Osteoblast (primary cell): ENCODE measurements at regions not wholly inside any gene's neighbourhood (a gene's known extent, or its start where the extent isn't known, plus 50 kb on each side); places are given as distances from the start of the nearest gene placed in this dataset.
"Not testable (repeated sequence)": the region's sequence is repeated elsewhere in the genome, so short reads cannot be mapped to it uniquely, and the experiment has no call there.

Source experiments
- DNase-seq: peaks from one replicate; pipeline ENCODE4 v3.0.0; 2011; ENCODE audit warnings: low spot score, mixed read lengths; ENCODE audit not compliant: insufficient read length; ENCODE audit errors: missing footprints
- H2AFZ ChIP-seq: 2 replicates; pipeline ENCODE4 v1.6.0; 2011; ENCODE audit warnings: mild to moderate bottlenecking, low read length
- H3K27ac ChIP-seq: 2 replicates; pipeline ENCODE4 v1.5.1; 2011; ENCODE audit warnings: mild to moderate bottlenecking, low read depth, low read length, moderate library complexity
- H3K27me3 ChIP-seq: 2 replicates; pipeline ENCODE4 v1.6.0; 2012; ENCODE audit warnings: mild to moderate bottlenecking, control low read depth, inconsistent platforms, low read length, moderate library complexity; ENCODE audit not compliant: insufficient read depth
- H3K36me3 ChIP-seq: 2 replicates; pipeline ENCODE4 v1.5.1; 2011; ENCODE audit warnings: mild to moderate bottlenecking, low read length, control low read depth, moderate library complexity; ENCODE audit not compliant: insufficient read depth
- H3K4me1 ChIP-seq: 2 replicates; pipeline ENCODE4 v1.5.1; 2011; ENCODE audit warnings: mild to moderate bottlenecking, low read length, control low read depth, moderate library complexity; ENCODE audit not compliant: insufficient read depth
- H3K4me2 ChIP-seq: 2 replicates; pipeline ENCODE4 v1.6.0; 2011; ENCODE audit warnings: mild to moderate bottlenecking, low read length; ENCODE audit not compliant: insufficient read depth
- H3K4me3 ChIP-seq: fragments of 200-600 bp; sonication (generic); 3 replicates; pipeline ENCODE4 v1.5.1; 2012; ENCODE audit warnings: mild to moderate bottlenecking, low read length, inconsistent platforms; ENCODE audit not compliant: insufficient read depth
- H3K79me2 ChIP-seq: 2 replicates; pipeline ENCODE4 v1.6.0; 2012; ENCODE audit warnings: mild to moderate bottlenecking, low read length, control low read depth, inconsistent platforms; ENCODE audit not compliant: insufficient read depth
- H3K9me3 ChIP-seq: 2 replicates; pipeline ENCODE4 v1.5.1; 2011; ENCODE audit warnings: low read depth, low read length, control low read depth
- H4K20me1 ChIP-seq: 2 replicates; pipeline ENCODE4 v1.6.0; 2012; ENCODE audit warnings: mild to moderate bottlenecking, low read length, control low read depth; ENCODE audit not compliant: insufficient read depth
- TF ChIP-seq, protein P1 (sequence below): IDR thresholded peaks from 2 replicates; pipeline ENCODE4 v1.5.1; 2011; ENCODE audit warnings: mild to moderate bottlenecking, low read depth, low read length, moderate library complexity; ENCODE audit errors: extremely low read depth

DNA sequence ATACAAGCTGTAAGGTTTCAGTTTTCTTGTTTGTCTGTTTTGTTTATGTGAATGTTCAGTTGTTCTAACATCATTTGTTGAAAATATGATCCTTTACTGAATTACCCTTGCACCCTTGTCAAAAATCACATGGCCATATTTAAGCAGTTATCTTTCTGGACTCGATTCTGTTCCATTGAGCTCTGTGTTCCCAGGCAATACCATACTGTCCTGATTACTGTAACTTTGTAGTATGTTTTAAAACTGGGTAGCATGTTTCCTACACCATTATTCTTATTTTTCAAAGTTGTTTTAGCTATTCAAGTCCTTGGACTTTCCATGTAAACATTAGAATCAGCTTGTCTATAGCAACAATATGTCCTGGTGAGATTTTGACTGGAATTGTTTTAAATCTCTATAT, 66.7 kb upstream of the PRSS3 start:
- Histone ChIP-seq H3K9me3 (no peaks in the 10 kb centered on the region), H3K36me3 (no peaks in the 10 kb centered on the region), H3K4me3 (no peak overlapping the region), H3K27me3 (no peaks in the 10 kb centered on the region), H3K4me1 (no peaks in the 10 kb centered on the region), H3K27ac (no peak overlapping the region), H4K20me1 (no peaks in the 10 kb centered on the region), H3K4me2 (no peak overlapping the region), H2AFZ (no peak overlapping the region), H3K79me2 (no peaks in the 10 kb centered on the region)
- no peak for DNase-seq
- TF ChIP-seq, protein P1, sequence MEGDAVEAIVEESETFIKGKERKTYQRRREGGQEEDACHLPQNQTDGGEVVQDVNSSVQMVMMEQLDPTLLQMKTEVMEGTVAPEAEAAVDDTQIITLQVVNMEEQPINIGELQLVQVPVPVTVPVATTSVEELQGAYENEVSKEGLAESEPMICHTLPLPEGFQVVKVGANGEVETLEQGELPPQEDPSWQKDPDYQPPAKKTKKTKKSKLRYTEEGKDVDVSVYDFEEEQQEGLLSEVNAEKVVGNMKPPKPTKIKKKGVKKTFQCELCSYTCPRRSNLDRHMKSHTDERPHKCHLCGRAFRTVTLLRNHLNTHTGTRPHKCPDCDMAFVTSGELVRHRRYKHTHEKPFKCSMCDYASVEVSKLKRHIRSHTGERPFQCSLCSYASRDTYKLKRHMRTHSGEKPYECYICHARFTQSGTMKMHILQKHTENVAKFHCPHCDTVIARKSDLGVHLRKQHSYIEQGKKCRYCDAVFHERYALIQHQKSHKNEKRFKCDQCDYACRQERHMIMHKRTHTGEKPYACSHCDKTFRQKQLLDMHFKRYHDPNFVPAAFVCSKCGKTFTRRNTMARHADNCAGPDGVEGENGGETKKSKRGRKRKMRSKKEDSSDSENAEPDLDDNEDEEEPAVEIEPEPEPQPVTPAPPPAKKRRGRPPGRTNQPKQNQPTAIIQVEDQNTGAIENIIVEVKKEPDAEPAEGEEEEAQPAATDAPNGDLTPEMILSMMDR, result no peak

DNA sequence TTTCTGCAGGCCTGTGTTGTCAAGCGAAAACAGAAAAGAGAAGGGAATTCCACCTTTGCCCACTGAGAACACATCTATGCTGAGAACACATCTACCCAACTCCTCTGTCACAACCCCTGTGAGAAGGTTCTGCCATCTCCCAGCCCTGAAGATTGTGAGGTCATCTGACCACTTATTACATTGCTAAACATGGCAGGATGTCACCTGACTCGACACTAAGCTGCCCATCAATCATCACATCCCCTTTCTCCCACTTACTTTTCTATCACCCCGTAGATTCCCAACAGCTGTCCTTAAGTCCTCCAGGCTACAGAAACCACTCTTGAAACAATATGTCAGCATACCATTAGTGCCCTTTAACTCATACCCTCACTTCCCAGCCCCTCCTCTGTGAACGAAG, 64.2 kb upstream of the PRSS3 start:
- no peaks in the 10 kb centered on the region for H3K27me3 ChIP-seq
- H3K36me3 ChIP-seq, result no peaks in the 10 kb centered on the region
- TF ChIP-seq, protein P1, result no peak
- H4K20me1 ChIP-seq, result no peaks in the 10 kb centered on the region
- H3K9me3 ChIP-seq, result no peaks in the 10 kb centered on the region
- H3K4me1 ChIP-seq, result no peaks in the 10 kb centered on the region
- H3K4me2 ChIP-seq, result no peak overlapping the region
- H3K4me3 ChIP-seq, result no peak overlapping the region
- no peaks in the 10 kb centered on the region for H3K79me2 ChIP-seq
- no peak overlapping the region for H2AFZ ChIP-seq
- DNase-seq, result no peak
- H3K27ac ChIP-seq, result no peak overlapping the region

DNA sequence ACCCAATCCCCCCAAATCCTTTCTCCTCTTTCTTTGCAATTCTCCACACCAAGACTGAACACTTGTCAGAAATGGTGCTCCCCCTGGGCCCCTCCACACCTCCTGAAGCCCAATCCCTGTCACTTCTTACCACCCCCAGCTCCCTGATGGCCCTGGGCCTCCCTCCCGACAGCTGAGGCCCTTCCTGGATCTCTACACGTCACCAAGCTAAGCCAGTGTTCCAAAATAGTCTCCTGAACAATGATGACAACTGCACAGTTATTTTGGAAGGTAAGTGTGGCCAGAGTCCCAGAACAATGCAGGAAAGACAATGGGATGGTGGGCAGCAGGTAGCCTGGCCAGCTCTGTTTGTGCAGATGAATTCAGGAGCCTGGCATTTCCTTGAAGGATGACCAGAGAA, 63.7 kb upstream of the PRSS3 start:
- no peaks in the 10 kb centered on the region for H3K27me3 ChIP-seq
- H3K4me3 ChIP-seq, result no peak overlapping the region
- TF ChIP-seq, protein P1, result no peak
- DNase-seq, result no peak
- H3K9me3 ChIP-seq, result no peaks in the 10 kb centered on the region
- no peaks in the 10 kb centered on the region for H4K20me1 ChIP-seq
- H2AFZ ChIP-seq, result no peak overlapping the region
- H3K79me2 ChIP-seq, result no peaks in the 10 kb centered on the region
- H3K36me3 ChIP-seq, result no peaks in the 10 kb centered on the region
- H3K27ac ChIP-seq, result no peak overlapping the region
- no peaks in the 10 kb centered on the region for H3K4me1 ChIP-seq
- H3K4me2 ChIP-seq, result no peak overlapping the region

DNA sequence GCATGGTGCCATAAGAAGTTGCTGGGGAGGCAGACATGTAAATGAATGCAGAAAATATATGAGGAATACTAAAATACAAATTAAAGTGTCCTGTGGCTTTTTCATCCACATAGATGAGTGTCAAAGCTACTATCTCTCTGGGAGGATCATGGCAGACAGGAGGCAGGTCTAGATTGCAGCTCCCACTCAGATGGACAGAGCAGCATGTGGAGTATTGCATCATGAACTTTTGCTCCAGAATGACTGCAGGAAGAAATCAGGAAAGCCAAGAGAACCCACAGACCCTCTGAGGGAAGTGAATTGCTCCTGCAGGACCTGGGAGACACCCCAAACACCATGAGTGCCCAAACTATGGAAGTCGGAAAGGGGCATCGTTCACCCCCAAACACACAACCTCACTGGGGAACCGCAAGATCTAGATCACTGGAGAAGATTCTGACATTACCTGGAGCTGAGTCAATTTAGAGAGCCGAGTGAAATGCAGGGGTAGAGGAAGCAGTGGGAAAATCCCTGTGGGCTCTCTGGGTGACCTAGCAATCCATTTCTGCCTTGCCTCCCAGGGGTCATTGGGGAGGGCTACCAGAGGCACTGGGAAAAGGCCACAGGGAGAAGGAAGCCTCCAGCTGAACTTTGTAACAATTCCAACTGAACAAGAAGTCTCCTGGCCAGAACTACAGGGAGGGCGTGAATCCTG, 61.0 kb upstream of the PRSS3 start:
- H3K27me3 ChIP-seq, H2AFZ ChIP-seq, H3K9me3 ChIP-seq, H3K4me3 ChIP-seq, H3K36me3 ChIP-seq, H3K27ac ChIP-seq, H3K4me2 ChIP-seq, H3K4me1 ChIP-seq, H4K20me1 ChIP-seq, DNase-seq, H3K79me2 ChIP-seq: not testable (repeated sequence)

DNA sequence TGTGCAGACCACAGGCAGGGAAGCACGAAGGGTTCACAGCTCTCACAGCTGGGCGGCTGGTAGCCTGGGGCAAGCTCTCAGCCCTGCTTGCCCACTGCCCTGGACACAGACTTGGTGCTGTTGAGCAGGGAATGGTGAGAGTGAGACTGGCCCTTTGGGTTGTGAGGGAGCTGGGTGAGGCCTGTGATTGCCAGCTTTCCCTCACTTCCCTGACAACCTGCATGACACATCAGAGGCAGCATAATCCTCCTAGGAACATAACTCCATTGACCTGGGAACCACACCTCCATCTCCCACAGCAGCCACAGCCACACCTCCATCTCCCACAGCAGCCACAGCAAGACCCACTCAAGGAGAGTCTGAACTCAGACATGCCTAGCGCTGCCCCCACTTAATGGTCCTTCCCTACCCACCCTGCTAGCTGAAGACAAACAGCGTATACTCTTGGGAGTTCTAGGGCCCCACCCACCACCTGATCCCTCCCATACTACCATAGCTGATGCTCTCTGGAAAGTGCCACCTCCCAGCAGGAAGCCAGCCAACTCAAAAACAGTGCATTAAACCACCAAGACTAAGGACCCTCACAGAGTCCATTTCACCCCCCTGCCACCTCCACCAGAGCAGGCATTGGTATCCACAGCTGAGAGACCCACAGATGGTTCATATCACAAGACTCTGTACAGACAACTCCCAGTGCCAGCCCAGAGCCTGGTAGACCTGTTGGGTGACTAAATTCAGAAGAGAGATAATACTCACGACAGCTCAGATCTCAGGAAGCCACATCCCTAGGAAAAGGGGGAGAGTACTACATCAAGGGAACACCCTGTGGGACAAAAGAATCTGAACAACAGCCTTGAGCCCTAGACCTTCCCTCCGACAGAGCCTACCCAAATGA, 60.2 kb upstream of the PRSS3 start:
- H3K36me3 ChIP-seq, H3K27ac ChIP-seq, H3K4me2 ChIP-seq, H3K27me3 ChIP-seq, H4K20me1 ChIP-seq, H3K4me1 ChIP-seq, H3K9me3 ChIP-seq, H3K79me2 ChIP-seq, DNase-seq, H3K4me3 ChIP-seq, H2AFZ ChIP-seq: not testable (repeated sequence)
